ENCODE measurements at regions not wholly inside any gene's neighbourhood (a gene's known extent, or its start where the extent isn't known, plus 50 kb on each side); places are given as distances from the start of the nearest gene placed in this dataset.

DNA sequence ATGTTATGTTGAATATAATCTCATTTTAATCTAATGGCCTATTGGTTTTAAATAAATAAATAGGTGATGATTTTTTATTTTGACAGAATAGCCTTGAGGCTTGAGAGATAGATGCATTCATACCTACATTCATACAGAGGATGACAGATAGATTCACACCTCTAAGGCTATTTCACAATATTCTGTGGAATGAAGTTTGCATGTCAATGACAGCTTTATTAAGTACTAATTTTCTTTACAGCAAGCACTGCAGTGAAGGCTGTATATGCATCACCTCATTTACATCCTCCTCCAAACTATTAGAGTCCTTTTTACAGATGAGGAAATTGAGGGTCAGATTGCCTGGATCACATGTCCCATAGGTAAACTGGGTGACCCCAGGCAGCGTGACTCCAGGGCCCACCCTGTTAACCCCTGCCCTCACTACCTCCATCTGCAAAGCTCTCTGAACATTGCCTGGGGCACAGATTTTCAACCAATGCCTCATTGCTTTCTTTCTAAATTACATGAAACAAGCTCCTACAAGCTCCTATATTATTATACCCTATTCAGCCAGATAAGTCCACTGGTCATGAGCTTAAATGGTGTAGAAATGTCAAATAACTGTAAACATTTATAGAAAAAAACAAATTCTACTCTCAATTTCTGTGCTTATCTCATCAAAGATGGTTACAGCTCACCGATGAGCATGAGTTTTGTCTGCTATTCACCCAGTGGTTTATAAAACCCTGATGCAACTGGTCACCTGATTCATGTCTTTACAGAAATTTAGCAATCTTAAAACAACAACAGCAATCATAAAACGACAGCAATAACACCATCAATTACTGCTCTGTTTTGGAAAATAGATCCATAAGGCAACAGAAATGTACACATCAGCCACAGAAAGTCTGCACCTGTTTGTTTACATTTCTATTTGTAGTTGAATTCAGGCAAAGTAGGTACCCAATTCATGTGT is 338.0 kb downstream of the NSG2 start:
- no peaks in the 10 kb centered on the region for H3K36me3 ChIP-seq (ENCODE audit: low read depth)
- peaks cover 2% of the 10 kb centered on the region for H3K27me3 ChIP-seq (ENCODE audit: insufficient read depth, poor library complexity, severe bottlenecking)
- TF ChIP-seq, protein P1, sequence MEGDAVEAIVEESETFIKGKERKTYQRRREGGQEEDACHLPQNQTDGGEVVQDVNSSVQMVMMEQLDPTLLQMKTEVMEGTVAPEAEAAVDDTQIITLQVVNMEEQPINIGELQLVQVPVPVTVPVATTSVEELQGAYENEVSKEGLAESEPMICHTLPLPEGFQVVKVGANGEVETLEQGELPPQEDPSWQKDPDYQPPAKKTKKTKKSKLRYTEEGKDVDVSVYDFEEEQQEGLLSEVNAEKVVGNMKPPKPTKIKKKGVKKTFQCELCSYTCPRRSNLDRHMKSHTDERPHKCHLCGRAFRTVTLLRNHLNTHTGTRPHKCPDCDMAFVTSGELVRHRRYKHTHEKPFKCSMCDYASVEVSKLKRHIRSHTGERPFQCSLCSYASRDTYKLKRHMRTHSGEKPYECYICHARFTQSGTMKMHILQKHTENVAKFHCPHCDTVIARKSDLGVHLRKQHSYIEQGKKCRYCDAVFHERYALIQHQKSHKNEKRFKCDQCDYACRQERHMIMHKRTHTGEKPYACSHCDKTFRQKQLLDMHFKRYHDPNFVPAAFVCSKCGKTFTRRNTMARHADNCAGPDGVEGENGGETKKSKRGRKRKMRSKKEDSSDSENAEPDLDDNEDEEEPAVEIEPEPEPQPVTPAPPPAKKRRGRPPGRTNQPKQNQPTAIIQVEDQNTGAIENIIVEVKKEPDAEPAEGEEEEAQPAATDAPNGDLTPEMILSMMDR (IDR thresholded peaks at IDR 0.05; ENCODE audit: poor library complexity, severe bottlenecking) = no peak
- ATAC-seq (ENCODE audit: low read depth) (peak; percentile 72), DNase-seq (ENCODE audit: low spot score) (no peak)
- H3K4me3 ChIP-seq (ENCODE audit: severe bottlenecking) = no peak overlapping the region
- peaks cover 20% of the 10 kb centered on the region for H3K4me1 ChIP-seq (ENCODE audit: insufficient read depth, poor library complexity, severe bottlenecking)
- peak overlapping the region; percentile 72 for H3K27ac ChIP-seq (ENCODE audit: poor library complexity, severe bottlenecking)
- peaks cover 3% of the 10 kb centered on the region for H3K9me3 ChIP-seq (ENCODE audit: severe bottlenecking)

DNA sequence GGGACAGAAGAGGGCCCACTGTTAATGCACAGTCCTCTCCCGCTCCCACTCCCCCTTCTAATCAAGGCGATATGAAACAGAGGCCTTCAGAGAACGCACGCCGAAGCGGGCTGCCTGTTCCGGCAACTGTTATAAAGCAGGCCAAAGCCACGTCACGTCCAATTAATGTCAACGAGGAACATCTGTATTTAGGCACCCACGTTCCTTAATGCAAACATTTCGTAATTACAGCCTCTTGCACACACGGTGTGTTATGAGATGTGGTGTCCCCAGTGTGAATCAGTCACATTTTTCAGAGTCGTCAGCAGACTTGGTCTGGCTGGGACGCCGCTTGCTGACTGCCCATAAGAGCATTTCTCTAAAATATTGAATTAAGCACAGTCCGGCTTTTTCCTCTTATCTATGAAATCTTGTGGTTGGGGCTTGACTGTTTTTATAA is 339.0 kb downstream of the NSG2 start:
- peak overlapping the region; percentile 72 for H3K27ac ChIP-seq (ENCODE audit: poor library complexity, severe bottlenecking)
- H3K27me3 ChIP-seq (ENCODE audit: insufficient read depth, poor library complexity, severe bottlenecking) = peaks cover 2% of the 10 kb centered on the region
- TF ChIP-seq, protein P1 (IDR thresholded peaks at IDR 0.05; ENCODE audit: poor library complexity, severe bottlenecking) = no peak
- DNase-seq (ENCODE audit: low spot score) (no peak), ATAC-seq (ENCODE audit: low read depth) (no peak)
- no peaks in the 10 kb centered on the region for H3K36me3 ChIP-seq (ENCODE audit: low read depth)
- H3K4me3 ChIP-seq (ENCODE audit: severe bottlenecking) = no peak overlapping the region
- peaks cover 19% of the 10 kb centered on the region for H3K4me1 ChIP-seq (ENCODE audit: insufficient read depth, poor library complexity, severe bottlenecking)
- no peaks in the 10 kb centered on the region for H3K9me3 ChIP-seq (ENCODE audit: severe bottlenecking)

DNA sequence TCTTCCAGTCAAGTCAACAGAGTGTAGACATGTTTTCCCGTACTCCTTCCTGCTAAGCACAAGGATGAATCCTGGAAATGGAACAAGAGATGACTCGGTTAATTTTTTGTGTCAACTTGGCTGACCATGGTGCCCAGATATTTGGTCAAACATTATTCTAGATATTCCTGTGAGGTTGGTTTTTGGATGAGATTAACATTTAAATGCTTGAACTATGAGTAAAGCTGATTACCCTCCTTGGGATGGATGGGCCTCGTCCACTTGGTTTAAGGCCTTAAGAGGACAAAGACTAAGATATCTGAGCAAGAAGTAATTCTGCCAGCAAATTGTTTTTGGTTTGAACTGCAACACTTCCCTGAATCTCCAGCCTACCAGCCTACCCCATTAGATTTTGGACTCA is 338.1 kb upstream of the MSX2 start:
- no peak for ATAC-seq (ENCODE audit: low read depth)
- TF ChIP-seq, protein P1 (IDR thresholded peaks at IDR 0.05; ENCODE audit: poor library complexity, severe bottlenecking) = no peak
- no peak for DNase-seq (ENCODE audit: low spot score)
- H3K9me3 ChIP-seq (ENCODE audit: severe bottlenecking) = no peaks in the 10 kb centered on the region
- H3K4me1 ChIP-seq (ENCODE audit: insufficient read depth, poor library complexity, severe bottlenecking) = peaks cover 19% of the 10 kb centered on the region
- H3K27ac ChIP-seq (ENCODE audit: poor library complexity, severe bottlenecking) = no peak overlapping the region
- H3K36me3 ChIP-seq (ENCODE audit: low read depth) = no peaks in the 10 kb centered on the region
- H3K27me3 ChIP-seq (ENCODE audit: insufficient read depth, poor library complexity, severe bottlenecking) = peaks cover 2% of the 10 kb centered on the region
- H3K4me3 ChIP-seq (ENCODE audit: severe bottlenecking) = no peak overlapping the region

DNA sequence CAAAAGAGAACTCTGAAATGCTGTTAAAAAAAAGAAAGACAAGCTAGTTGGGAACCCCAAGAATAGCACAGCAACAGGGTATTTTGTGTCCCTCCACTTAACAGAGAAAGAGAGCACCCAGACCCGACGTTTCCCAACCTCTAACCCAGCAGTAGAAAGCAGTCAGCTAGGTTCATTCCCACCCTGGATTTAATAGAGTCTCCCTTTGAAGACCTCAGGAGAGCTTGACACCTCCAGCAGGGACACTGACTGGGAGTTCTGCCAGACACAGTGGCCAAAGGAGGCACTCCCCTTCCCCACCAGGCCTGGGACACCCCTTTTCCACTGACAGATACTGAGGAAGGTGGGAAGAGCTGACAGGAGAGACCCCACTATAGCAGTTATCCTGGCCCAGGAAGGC is 337.5 kb upstream of the MSX2 start:
- no peak for DNase-seq (ENCODE audit: low spot score)

More for the DNA sequence above, 337.5 kb upstream of the MSX2 start:
- Histone ChIP-seq H3K36me3 (ENCODE audit: low read depth) (no peaks in the 10 kb centered on the region), H3K4me3 (ENCODE audit: severe bottlenecking) (no peak overlapping the region), H3K27me3 (ENCODE audit: insufficient read depth, poor library complexity, severe bottlenecking) (peaks cover 2% of the 10 kb centered on the region), H3K9me3 (ENCODE audit: severe bottlenecking) (no peaks in the 10 kb centered on the region), H3K4me1 (ENCODE audit: insufficient read depth, poor library complexity, severe bottlenecking) (peaks cover 19% of the 10 kb centered on the region), H3K27ac (ENCODE audit: poor library complexity, severe bottlenecking) (no peak overlapping the region)
- TF ChIP-seq, protein P1 (IDR thresholded peaks at IDR 0.05; ENCODE audit: poor library complexity, severe bottlenecking) = no peak
- no peak for ATAC-seq (ENCODE audit: low read depth)

All from RWPE2 (cell line).